ENCODE measurements at regions not wholly inside any gene's neighbourhood (a gene's known extent, or its start where the extent isn't known, plus 50 kb on each side); places are given as distances from the start of the nearest gene placed in this dataset.

DNA sequence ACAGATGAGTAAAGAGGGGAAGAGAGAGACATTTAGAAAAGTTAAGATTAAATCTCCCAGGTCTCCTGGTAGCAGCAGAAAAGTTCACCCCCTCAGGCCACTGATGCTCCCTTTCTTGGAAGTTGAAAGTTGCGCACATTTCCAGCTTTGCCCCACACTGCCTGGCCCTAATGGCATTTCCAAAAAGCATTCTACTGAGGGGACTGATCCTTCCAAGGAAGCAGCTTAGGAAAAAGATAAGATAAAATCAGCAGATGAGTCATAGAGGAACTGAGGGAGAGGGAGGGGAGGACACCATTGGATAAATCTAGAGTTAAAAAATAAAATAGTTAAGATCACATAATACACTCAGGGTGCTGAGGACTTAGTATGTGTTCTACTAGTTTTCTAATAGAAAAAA lies 67.6 kb upstream of the SLC12A2 start:
- no peaks in the 10 kb centered on the region for H3K4me1 Mint-ChIP-seq (ENCODE audit: insufficient read depth, unreplicated experiment)
- BruUV-seq (replicated peaks) = no TSS peak
- DNase-seq (ENCODE audit: unreplicated experiment) = no peak
- H3K27me3 Mint-ChIP-seq (ENCODE audit: insufficient read depth, unreplicated experiment) = no peaks in the 10 kb centered on the region
- POLR2A ChIA-PET = interaction anchor here (0.8 to 1.3 kb wide), 3 partner anchors 15 to 28 kb away, joined by 3 to 5 read pairs (median 3); no protein-coding TSS in a partner anchor
- TF ChIP-seq, protein P1, sequence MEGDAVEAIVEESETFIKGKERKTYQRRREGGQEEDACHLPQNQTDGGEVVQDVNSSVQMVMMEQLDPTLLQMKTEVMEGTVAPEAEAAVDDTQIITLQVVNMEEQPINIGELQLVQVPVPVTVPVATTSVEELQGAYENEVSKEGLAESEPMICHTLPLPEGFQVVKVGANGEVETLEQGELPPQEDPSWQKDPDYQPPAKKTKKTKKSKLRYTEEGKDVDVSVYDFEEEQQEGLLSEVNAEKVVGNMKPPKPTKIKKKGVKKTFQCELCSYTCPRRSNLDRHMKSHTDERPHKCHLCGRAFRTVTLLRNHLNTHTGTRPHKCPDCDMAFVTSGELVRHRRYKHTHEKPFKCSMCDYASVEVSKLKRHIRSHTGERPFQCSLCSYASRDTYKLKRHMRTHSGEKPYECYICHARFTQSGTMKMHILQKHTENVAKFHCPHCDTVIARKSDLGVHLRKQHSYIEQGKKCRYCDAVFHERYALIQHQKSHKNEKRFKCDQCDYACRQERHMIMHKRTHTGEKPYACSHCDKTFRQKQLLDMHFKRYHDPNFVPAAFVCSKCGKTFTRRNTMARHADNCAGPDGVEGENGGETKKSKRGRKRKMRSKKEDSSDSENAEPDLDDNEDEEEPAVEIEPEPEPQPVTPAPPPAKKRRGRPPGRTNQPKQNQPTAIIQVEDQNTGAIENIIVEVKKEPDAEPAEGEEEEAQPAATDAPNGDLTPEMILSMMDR (IDR thresholded peaks at IDR 0.05; ENCODE audit: unreplicated experiment) = no peak
- CTCF ChIA-PET = interaction anchor here (1.6 kb wide), 1 partner anchor 66 kb away, joined by 3 read pairs; no protein-coding TSS in a partner anchor
- intact Hi-C loops (cut with micrococcal nuclease) = no loop called here
- no peak overlapping the region for H3K27ac Mint-ChIP-seq (ENCODE audit: low read depth, unreplicated experiment)
- H3K36me3 Mint-ChIP-seq (ENCODE audit: insufficient read depth, unreplicated experiment) = no peaks in the 10 kb centered on the region
- no peak overlapping the region for H3K4me3 Mint-ChIP-seq (ENCODE audit: unreplicated experiment)
- H3K9me3 Mint-ChIP-seq (ENCODE audit: unreplicated experiment) = no peaks in the 10 kb centered on the region

DNA sequence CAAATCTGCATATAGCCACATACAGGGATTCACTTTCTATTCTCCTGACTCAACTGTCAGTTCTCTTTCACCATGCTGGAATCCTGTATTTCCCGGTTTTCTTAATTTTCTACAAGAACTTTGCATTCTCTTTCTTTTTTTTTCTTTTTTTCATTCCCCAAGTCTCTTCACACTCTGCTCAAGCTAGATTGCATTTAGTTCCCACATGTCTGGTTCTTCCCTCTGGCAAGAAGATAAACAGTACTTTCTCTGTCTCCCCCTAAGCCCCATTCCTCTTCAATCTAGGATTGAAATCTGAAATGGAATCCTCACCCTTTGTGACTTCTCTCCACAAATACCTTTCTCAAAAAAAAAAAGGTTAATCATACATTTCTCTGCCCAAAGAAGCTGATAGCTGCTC lies 64.2 kb upstream of the SLC12A2 start:
- no peak overlapping the region for H3K27ac Mint-ChIP-seq (ENCODE audit: low read depth, unreplicated experiment)
- H3K4me3 Mint-ChIP-seq (ENCODE audit: unreplicated experiment) = no peak overlapping the region
- BruUV-seq (replicated peaks) = no TSS peak
- peaks cover 10% of the 10 kb centered on the region for H3K9me3 Mint-ChIP-seq (ENCODE audit: unreplicated experiment)
- no peaks in the 10 kb centered on the region for H3K4me1 Mint-ChIP-seq (ENCODE audit: insufficient read depth, unreplicated experiment)
- intact Hi-C loops (cut with micrococcal nuclease) = no loop called here
- H3K36me3 Mint-ChIP-seq (ENCODE audit: insufficient read depth, unreplicated experiment) = no peaks in the 10 kb centered on the region
- ChIA-PET POLR2A (no interaction called here), CTCF (no interaction called here)
- no peaks in the 10 kb centered on the region for H3K27me3 Mint-ChIP-seq (ENCODE audit: insufficient read depth, unreplicated experiment)
- DNase-seq (ENCODE audit: unreplicated experiment) = no peak
- TF ChIP-seq, protein P1 (IDR thresholded peaks at IDR 0.05; ENCODE audit: unreplicated experiment) = no peak

DNA sequence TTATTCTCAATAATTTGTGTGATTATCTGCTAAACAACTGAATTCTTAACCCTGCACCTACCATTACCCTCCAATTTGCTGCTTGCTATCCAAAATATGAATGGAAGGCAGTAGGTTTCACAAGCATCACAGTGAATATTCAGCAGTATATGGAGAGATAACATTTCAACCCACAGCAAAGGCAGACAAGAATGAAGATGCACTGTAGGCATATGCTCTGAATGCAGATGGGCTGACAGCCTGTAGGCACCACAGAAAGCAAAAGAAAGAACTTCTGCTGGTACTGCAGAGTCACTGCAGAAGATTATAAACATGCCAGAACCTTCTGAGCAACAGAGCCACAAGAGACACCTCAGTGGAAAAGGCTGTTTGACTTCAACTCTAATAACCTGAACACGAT lies 63.6 kb upstream of the SLC12A2 start:
- H3K36me3 Mint-ChIP-seq (ENCODE audit: insufficient read depth, unreplicated experiment) = no peaks in the 10 kb centered on the region
- no peak for DNase-seq (ENCODE audit: unreplicated experiment)
- ChIA-PET POLR2A (no interaction called here), CTCF (no interaction called here)
- H3K4me3 Mint-ChIP-seq (ENCODE audit: unreplicated experiment) = no peak overlapping the region
- TF ChIP-seq, protein P1 (IDR thresholded peaks at IDR 0.05; ENCODE audit: unreplicated experiment) = no peak
- no peak overlapping the region for H3K27ac Mint-ChIP-seq (ENCODE audit: low read depth, unreplicated experiment)
- no peaks in the 10 kb centered on the region for H3K27me3 Mint-ChIP-seq (ENCODE audit: insufficient read depth, unreplicated experiment)
- no TSS peak for BruUV-seq (replicated peaks)
- no peaks in the 10 kb centered on the region for H3K4me1 Mint-ChIP-seq (ENCODE audit: insufficient read depth, unreplicated experiment)
- H3K9me3 Mint-ChIP-seq (ENCODE audit: unreplicated experiment) = peaks cover 10% of the 10 kb centered on the region
- intact Hi-C loops (cut with micrococcal nuclease) = no loop called here

DNA sequence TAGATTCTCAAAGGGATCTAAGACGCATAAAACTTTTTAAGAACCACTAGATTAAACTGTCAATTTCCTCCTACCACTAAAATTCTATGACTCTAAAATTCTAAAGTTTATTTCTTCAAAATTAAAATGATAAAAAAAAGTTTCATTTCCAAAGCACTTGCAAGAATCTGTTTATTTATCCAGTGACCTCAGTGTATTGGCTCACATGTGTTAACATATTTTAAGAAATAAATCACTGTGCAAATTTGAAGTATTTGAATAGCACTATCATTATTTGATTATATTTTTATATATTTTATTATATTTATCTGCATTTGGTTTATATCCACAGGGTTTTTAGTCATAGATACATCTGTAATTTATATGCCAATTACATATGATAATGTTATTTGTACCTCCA lies 62.2 kb upstream of the SLC12A2 start:
- ChIA-PET CTCF (interaction anchor here (0.5 to 0.7 kb wide), 3 partner anchors 14 to 229 kb away, joined by 3 to 5 read pairs (median 3); no protein-coding TSS in a partner anchor), POLR2A (interaction anchor here (0.7 to 1.1 kb wide), 2 partner anchors 63 to 107 kb away, joined by 3 read pairs; no protein-coding TSS in a partner anchor)
- intact Hi-C loops (cut with micrococcal nuclease) = no loop called here
- no peak for DNase-seq (ENCODE audit: unreplicated experiment)
- no TSS peak for BruUV-seq (replicated peaks)
- H3K27me3 Mint-ChIP-seq (ENCODE audit: insufficient read depth, unreplicated experiment) = no peaks in the 10 kb centered on the region
- peaks cover 10% of the 10 kb centered on the region for H3K9me3 Mint-ChIP-seq (ENCODE audit: unreplicated experiment)
- no peaks in the 10 kb centered on the region for H3K4me1 Mint-ChIP-seq (ENCODE audit: insufficient read depth, unreplicated experiment)
- no peak overlapping the region for H3K27ac Mint-ChIP-seq (ENCODE audit: low read depth, unreplicated experiment)
- no peak overlapping the region for H3K4me3 Mint-ChIP-seq (ENCODE audit: unreplicated experiment)
- TF ChIP-seq, protein P1 (IDR thresholded peaks at IDR 0.05; ENCODE audit: unreplicated experiment) = no peak
- no peaks in the 10 kb centered on the region for H3K36me3 Mint-ChIP-seq (ENCODE audit: insufficient read depth, unreplicated experiment)
